ENCODE measurements at regions not wholly inside any gene's neighbourhood (a gene's known extent, or its start where the extent isn't known, plus 50 kb on each side); places are given as distances from the start of the nearest gene placed in this dataset.
"Not testable (repeated sequence)": the region's sequence is repeated elsewhere in the genome, so short reads cannot be mapped to it uniquely, and the experiment has no call there.

GRCh38 chr12:84128117-84128991 is 784.2 kb downstream of the SLC6A15 start:
- Histone ChIP-seq H3K4me1 (ENCODE audit: control insufficient read depth in 3 of 3, insufficient read depth in 3 of 3, low read length in 3 of 3) (no peaks in the 10 kb centered on the region), H3K9ac (ENCODE audit: low read depth in 1 of 3, low read length in 3 of 3) (no peak overlapping the region), H3K27me3 (ENCODE audit: control insufficient read depth in 3 of 3, insufficient read depth in 3 of 3, low read length in 3 of 3) (no peaks in the 10 kb centered on the region), H3K4me3 (ENCODE audit: low read length in 3 of 3) (no peak overlapping the region), H3K36me3 (ENCODE audit: control insufficient read depth in 3 of 3, insufficient read depth in 3 of 3, low read length in 3 of 3) (no peaks in the 10 kb centered on the region), H3K27ac (ENCODE audit: low read depth, low read length) (no peak overlapping the region), H3K9me3 (ENCODE audit: control insufficient read depth in 3 of 3, low read length in 3 of 3) (peaks cover 0 to 4% (median 0%) of the 10 kb centered on the region in 3 donors)

- H3K9ac ChIP-seq (ENCODE audit: low read depth in 1 of 3, low read length in 3 of 3): no peak overlapping the region
- no peaks in the 10 kb centered on the region for H3K36me3 ChIP-seq (ENCODE audit: control insufficient read depth in 3 of 3, insufficient read depth in 3 of 3, low read length in 3 of 3)
- no peaks in the 10 kb centered on the region for H3K27me3 ChIP-seq (ENCODE audit: control insufficient read depth in 3 of 3, insufficient read depth in 3 of 3, low read length in 3 of 3)
- no peak overlapping the region for H3K4me3 ChIP-seq (ENCODE audit: low read length in 3 of 3)
- no peaks in the 10 kb centered on the region for H3K4me1 ChIP-seq (ENCODE audit: control insufficient read depth in 3 of 3, insufficient read depth in 3 of 3, low read length in 3 of 3)
- no peak overlapping the region for H3K27ac ChIP-seq (ENCODE audit: low read depth, low read length)
- peaks cover 0 to 4% (median 0%) of the 10 kb centered on the region in 3 donors for H3K9me3 ChIP-seq (ENCODE audit: control insufficient read depth in 3 of 3, low read length in 3 of 3)
Observed at GRCh38 chr12:84124211-84124610, 788.4 kb downstream of the SLC6A15 start.

GRCh38 chr12:84117190-84117589 is 795.4 kb downstream of the SLC6A15 start:
- Histone ChIP-seq H3K4me3 (ENCODE audit: low read length in 3 of 3) (no peak overlapping the region), H3K27ac (ENCODE audit: low read depth, low read length) (no peak overlapping the region), H3K9me3 (ENCODE audit: control insufficient read depth in 3 of 3, low read length in 3 of 3) (no peaks in the 10 kb centered on the region), H3K9ac (ENCODE audit: low read depth in 1 of 3, low read length in 3 of 3) (no peak overlapping the region), H3K4me1 (ENCODE audit: control insufficient read depth in 3 of 3, insufficient read depth in 3 of 3, low read length in 3 of 3) (no peaks in the 10 kb centered on the region), H3K36me3 (ENCODE audit: control insufficient read depth in 3 of 3, insufficient read depth in 3 of 3, low read length in 3 of 3) (no peaks in the 10 kb centered on the region), H3K27me3 (ENCODE audit: control insufficient read depth in 3 of 3, insufficient read depth in 3 of 3, low read length in 3 of 3) (no peaks in the 10 kb centered on the region)

GRCh38 chr12:84113666-84114065 is 798.9 kb downstream of the SLC6A15 start:
- Histone ChIP-seq H3K4me3 (ENCODE audit: low read length in 3 of 3) (no peak overlapping the region), H3K9me3 (ENCODE audit: control insufficient read depth in 3 of 3, low read length in 3 of 3) (no peaks in the 10 kb centered on the region), H3K27me3 (ENCODE audit: control insufficient read depth in 3 of 3, insufficient read depth in 3 of 3, low read length in 3 of 3) (no peaks in the 10 kb centered on the region), H3K9ac (ENCODE audit: low read depth in 1 of 3, low read length in 3 of 3) (no peak overlapping the region), H3K4me1 (ENCODE audit: control insufficient read depth in 3 of 3, insufficient read depth in 3 of 3, low read length in 3 of 3) (no peaks in the 10 kb centered on the region), H3K27ac (ENCODE audit: low read depth, low read length) (no peak overlapping the region), H3K36me3 (ENCODE audit: control insufficient read depth in 3 of 3, insufficient read depth in 3 of 3, low read length in 3 of 3) (no peaks in the 10 kb centered on the region)

- H3K4me1 ChIP-seq (ENCODE audit: control insufficient read depth in 3 of 3, insufficient read depth in 3 of 3, low read length in 3 of 3); H3K9me3 ChIP-seq (ENCODE audit: control insufficient read depth in 3 of 3, low read length in 3 of 3); H3K4me3 ChIP-seq (ENCODE audit: low read length in 3 of 3); H3K27me3 ChIP-seq (ENCODE audit: control insufficient read depth in 3 of 3, insufficient read depth in 3 of 3, low read length in 3 of 3); H3K36me3 ChIP-seq (ENCODE audit: control insufficient read depth in 3 of 3, insufficient read depth in 3 of 3, low read length in 3 of 3); H3K9ac ChIP-seq (ENCODE audit: low read depth in 1 of 3, low read length in 3 of 3); H3K27ac ChIP-seq (ENCODE audit: low read depth, low read length): not testable (repeated sequence)
Observed at GRCh38 chr12:84103886-84104285, 808.7 kb downstream of the SLC6A15 start.

GRCh38 chr12:84101963-84102362 is 810.6 kb downstream of the SLC6A15 start:
- H3K4me1 ChIP-seq (ENCODE audit: control insufficient read depth in 3 of 3, insufficient read depth in 3 of 3, low read length in 3 of 3); H3K4me3 ChIP-seq (ENCODE audit: low read length in 3 of 3); H3K36me3 ChIP-seq (ENCODE audit: control insufficient read depth in 3 of 3, insufficient read depth in 3 of 3, low read length in 3 of 3); H3K27ac ChIP-seq (ENCODE audit: low read depth, low read length); H3K9me3 ChIP-seq (ENCODE audit: control insufficient read depth in 3 of 3, low read length in 3 of 3); H3K9ac ChIP-seq (ENCODE audit: low read depth in 1 of 3, low read length in 3 of 3); H3K27me3 ChIP-seq (ENCODE audit: control insufficient read depth in 3 of 3, insufficient read depth in 3 of 3, low read length in 3 of 3): not testable (repeated sequence)

GRCh38 chr12:84099591-84099990 is 813.0 kb downstream of the SLC6A15 start:
- not testable (repeated sequence) for H3K27me3 ChIP-seq (ENCODE audit: control insufficient read depth in 3 of 3, insufficient read depth in 3 of 3, low read length in 3 of 3); H3K9me3 ChIP-seq (ENCODE audit: control insufficient read depth in 3 of 3, low read length in 3 of 3); H3K4me3 ChIP-seq (ENCODE audit: low read length in 3 of 3); H3K9ac ChIP-seq (ENCODE audit: low read depth in 1 of 3, low read length in 3 of 3); H3K36me3 ChIP-seq (ENCODE audit: control insufficient read depth in 3 of 3, insufficient read depth in 3 of 3, low read length in 3 of 3); H3K4me1 ChIP-seq (ENCODE audit: control insufficient read depth in 3 of 3, insufficient read depth in 3 of 3, low read length in 3 of 3); H3K27ac ChIP-seq (ENCODE audit: low read depth, low read length)

- no peak overlapping the region for H3K9ac ChIP-seq (ENCODE audit: low read depth in 1 of 3, low read length in 3 of 3)
- no peak overlapping the region for H3K4me3 ChIP-seq (ENCODE audit: low read length in 3 of 3)
- no peaks in the 10 kb centered on the region for H3K27me3 ChIP-seq (ENCODE audit: control insufficient read depth in 3 of 3, insufficient read depth in 3 of 3, low read length in 3 of 3)
- no peak overlapping the region for H3K27ac ChIP-seq (ENCODE audit: low read depth, low read length)
- H3K36me3 ChIP-seq (ENCODE audit: control insufficient read depth in 3 of 3, insufficient read depth in 3 of 3, low read length in 3 of 3): no peaks in the 10 kb centered on the region
- H3K4me1 ChIP-seq (ENCODE audit: control insufficient read depth in 3 of 3, insufficient read depth in 3 of 3, low read length in 3 of 3): no peaks in the 10 kb centered on the region
- H3K9me3 ChIP-seq (ENCODE audit: control insufficient read depth in 3 of 3, low read length in 3 of 3): no peaks in the 10 kb centered on the region
Observed at GRCh38 chr12:84091651-84092050, 820.9 kb downstream of the SLC6A15 start.

GRCh38 chr12:84089356-84089755 is 823.2 kb downstream of the SLC6A15 start:
- no peaks in the 10 kb centered on the region for H3K27me3 ChIP-seq (ENCODE audit: control insufficient read depth in 3 of 3, insufficient read depth in 3 of 3, low read length in 3 of 3)
- no peak overlapping the region for H3K9ac ChIP-seq (ENCODE audit: low read depth in 1 of 3, low read length in 3 of 3)
- no peaks in the 10 kb centered on the region for H3K36me3 ChIP-seq (ENCODE audit: control insufficient read depth in 3 of 3, insufficient read depth in 3 of 3, low read length in 3 of 3)
- no peaks in the 10 kb centered on the region for H3K4me1 ChIP-seq (ENCODE audit: control insufficient read depth in 3 of 3, insufficient read depth in 3 of 3, low read length in 3 of 3)
- H3K27ac ChIP-seq (ENCODE audit: low read depth, low read length): no peak overlapping the region
- H3K9me3 ChIP-seq (ENCODE audit: control insufficient read depth in 3 of 3, low read length in 3 of 3): no peaks in the 10 kb centered on the region
- H3K4me3 ChIP-seq (ENCODE audit: low read length in 3 of 3): no peak overlapping the region

- H3K36me3 ChIP-seq (ENCODE audit: control insufficient read depth in 3 of 3, insufficient read depth in 3 of 3, low read length in 3 of 3): no peaks in the 10 kb centered on the region
- no peaks in the 10 kb centered on the region for H3K9me3 ChIP-seq (ENCODE audit: control insufficient read depth in 3 of 3, low read length in 3 of 3)
- no peak overlapping the region for H3K9ac ChIP-seq (ENCODE audit: low read depth in 1 of 3, low read length in 3 of 3)
- H3K4me1 ChIP-seq (ENCODE audit: control insufficient read depth in 3 of 3, insufficient read depth in 3 of 3, low read length in 3 of 3): no peaks in the 10 kb centered on the region
- H3K4me3 ChIP-seq (ENCODE audit: low read length in 3 of 3): no peak overlapping the region
- no peak overlapping the region for H3K27ac ChIP-seq (ENCODE audit: low read depth, low read length)
- H3K27me3 ChIP-seq (ENCODE audit: control insufficient read depth in 3 of 3, insufficient read depth in 3 of 3, low read length in 3 of 3): no peaks in the 10 kb centered on the region
Observed at GRCh38 chr12:84085046-84085445, 827.6 kb downstream of the SLC6A15 start.
